ENCODE measurements at regions not wholly inside any gene's neighbourhood (a gene's known extent, or its start where the extent isn't known, plus 50 kb on each side); places are given as distances from the start of the nearest gene placed in this dataset.
A peak's percentile ranks its signal among the peaks of the same experiment; 100 is the strongest.

DNA sequence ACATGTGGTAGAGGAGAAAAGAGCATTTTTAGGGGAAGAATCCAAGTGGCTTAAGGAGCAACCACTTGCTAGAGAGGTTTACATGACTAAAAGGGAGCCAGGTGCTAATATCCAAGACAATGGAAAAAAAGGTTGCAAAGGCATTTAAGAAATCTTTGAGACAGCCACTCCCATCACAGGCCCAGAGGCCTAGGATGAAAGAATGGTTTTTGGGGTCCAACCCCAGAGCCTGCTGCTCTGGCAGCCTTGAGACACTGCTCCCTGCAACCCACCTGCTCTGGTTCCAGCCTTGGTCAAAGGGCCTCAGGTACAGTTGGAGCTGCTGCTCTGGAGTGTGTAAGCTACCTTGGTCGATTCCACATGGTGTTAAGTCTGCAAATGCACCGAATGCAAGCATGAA, 84.1 kb upstream of the FREM3 start:
- no peaks in the 10 kb centered on the region for H4K20me1 ChIP-seq (ENCODE audit: control insufficient read depth, insufficient read depth, low read depth, low read length)
- H3K79me2 ChIP-seq (ENCODE audit: control insufficient read depth, low read length) = no peaks in the 10 kb centered on the region
- H3K36me3 ChIP-seq (ENCODE audit: control insufficient read depth, low read length) = no peaks in the 10 kb centered on the region
- H3K27ac ChIP-seq (ENCODE audit: low read depth, low read length) = no peak overlapping the region
- no peaks in the 10 kb centered on the region for H3K27me3 ChIP-seq (ENCODE audit: control insufficient read depth, low read length)
- H3K4me1 ChIP-seq (ENCODE audit: control insufficient read depth, low read length) = no peaks in the 10 kb centered on the region
- H3K4me3 ChIP-seq (ENCODE audit: low read length) = no peak overlapping the region
- no peak overlapping the region for H3K4me2 ChIP-seq (ENCODE audit: low read length)
- no peak for TF ChIP-seq EZH2phosphoT487 (IDR thresholded peaks at IDR 0.05; ENCODE audit: borderline replicate concordance, low read length)
- TF ChIP-seq, protein P1, sequence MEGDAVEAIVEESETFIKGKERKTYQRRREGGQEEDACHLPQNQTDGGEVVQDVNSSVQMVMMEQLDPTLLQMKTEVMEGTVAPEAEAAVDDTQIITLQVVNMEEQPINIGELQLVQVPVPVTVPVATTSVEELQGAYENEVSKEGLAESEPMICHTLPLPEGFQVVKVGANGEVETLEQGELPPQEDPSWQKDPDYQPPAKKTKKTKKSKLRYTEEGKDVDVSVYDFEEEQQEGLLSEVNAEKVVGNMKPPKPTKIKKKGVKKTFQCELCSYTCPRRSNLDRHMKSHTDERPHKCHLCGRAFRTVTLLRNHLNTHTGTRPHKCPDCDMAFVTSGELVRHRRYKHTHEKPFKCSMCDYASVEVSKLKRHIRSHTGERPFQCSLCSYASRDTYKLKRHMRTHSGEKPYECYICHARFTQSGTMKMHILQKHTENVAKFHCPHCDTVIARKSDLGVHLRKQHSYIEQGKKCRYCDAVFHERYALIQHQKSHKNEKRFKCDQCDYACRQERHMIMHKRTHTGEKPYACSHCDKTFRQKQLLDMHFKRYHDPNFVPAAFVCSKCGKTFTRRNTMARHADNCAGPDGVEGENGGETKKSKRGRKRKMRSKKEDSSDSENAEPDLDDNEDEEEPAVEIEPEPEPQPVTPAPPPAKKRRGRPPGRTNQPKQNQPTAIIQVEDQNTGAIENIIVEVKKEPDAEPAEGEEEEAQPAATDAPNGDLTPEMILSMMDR (IDR thresholded peaks at IDR 0.05; ENCODE audit: low read depth, low read length, poor library complexity, severe bottlenecking) = no peak
- H3F3A ChIP-seq (ENCODE audit: control insufficient read depth, insufficient read depth) = no peaks in the 10 kb centered on the region
- no peaks in the 10 kb centered on the region for H3K9me3 ChIP-seq (ENCODE audit: control insufficient read depth, insufficient read depth, low read length)
- H3K9me2 ChIP-seq (replicated peaks; ENCODE audit: control insufficient read depth, low read length) = no peaks in the 10 kb centered on the region

DNA sequence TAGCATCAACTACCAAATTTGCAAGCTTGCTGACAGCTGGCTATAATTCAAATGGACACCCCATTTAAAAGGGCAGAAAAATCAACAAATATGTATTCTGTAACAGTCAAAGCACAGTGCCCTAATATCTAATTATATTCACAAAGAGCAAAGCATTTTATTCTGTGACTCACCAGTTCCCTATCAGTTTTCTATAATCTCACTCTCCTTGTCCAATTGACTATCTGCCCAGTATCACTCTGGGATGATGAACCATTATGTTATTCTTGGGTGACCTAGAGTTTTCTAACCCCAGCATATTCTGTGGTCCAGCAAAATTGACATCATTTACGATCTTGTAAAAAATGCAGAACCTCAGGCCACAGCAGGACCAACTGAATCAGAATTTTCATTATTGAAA, 82.0 kb upstream of the FREM3 start:
- no peak overlapping the region for H3K27ac ChIP-seq (ENCODE audit: low read depth, low read length)
- H3F3A ChIP-seq (ENCODE audit: control insufficient read depth, insufficient read depth) = no peaks in the 10 kb centered on the region
- H3K4me2 ChIP-seq (ENCODE audit: low read length) = no peak overlapping the region
- no peaks in the 10 kb centered on the region for H4K20me1 ChIP-seq (ENCODE audit: control insufficient read depth, insufficient read depth, low read depth, low read length)
- H3K9me2 ChIP-seq (replicated peaks; ENCODE audit: control insufficient read depth, low read length) = no peaks in the 10 kb centered on the region
- no peaks in the 10 kb centered on the region for H3K27me3 ChIP-seq (ENCODE audit: control insufficient read depth, low read length)
- no peak overlapping the region for H3K4me3 ChIP-seq (ENCODE audit: low read length)
- no peaks in the 10 kb centered on the region for H3K79me2 ChIP-seq (ENCODE audit: control insufficient read depth, low read length)
- no peaks in the 10 kb centered on the region for H3K4me1 ChIP-seq (ENCODE audit: control insufficient read depth, low read length)
- TF ChIP-seq EZH2phosphoT487 (IDR thresholded peaks at IDR 0.05; ENCODE audit: borderline replicate concordance, low read length) = no peak
- TF ChIP-seq, protein P1 (IDR thresholded peaks at IDR 0.05; ENCODE audit: low read depth, low read length, poor library complexity, severe bottlenecking) = no peak
- no peaks in the 10 kb centered on the region for H3K36me3 ChIP-seq (ENCODE audit: control insufficient read depth, low read length)
- no peaks in the 10 kb centered on the region for H3K9me3 ChIP-seq (ENCODE audit: control insufficient read depth, insufficient read depth, low read length)

DNA sequence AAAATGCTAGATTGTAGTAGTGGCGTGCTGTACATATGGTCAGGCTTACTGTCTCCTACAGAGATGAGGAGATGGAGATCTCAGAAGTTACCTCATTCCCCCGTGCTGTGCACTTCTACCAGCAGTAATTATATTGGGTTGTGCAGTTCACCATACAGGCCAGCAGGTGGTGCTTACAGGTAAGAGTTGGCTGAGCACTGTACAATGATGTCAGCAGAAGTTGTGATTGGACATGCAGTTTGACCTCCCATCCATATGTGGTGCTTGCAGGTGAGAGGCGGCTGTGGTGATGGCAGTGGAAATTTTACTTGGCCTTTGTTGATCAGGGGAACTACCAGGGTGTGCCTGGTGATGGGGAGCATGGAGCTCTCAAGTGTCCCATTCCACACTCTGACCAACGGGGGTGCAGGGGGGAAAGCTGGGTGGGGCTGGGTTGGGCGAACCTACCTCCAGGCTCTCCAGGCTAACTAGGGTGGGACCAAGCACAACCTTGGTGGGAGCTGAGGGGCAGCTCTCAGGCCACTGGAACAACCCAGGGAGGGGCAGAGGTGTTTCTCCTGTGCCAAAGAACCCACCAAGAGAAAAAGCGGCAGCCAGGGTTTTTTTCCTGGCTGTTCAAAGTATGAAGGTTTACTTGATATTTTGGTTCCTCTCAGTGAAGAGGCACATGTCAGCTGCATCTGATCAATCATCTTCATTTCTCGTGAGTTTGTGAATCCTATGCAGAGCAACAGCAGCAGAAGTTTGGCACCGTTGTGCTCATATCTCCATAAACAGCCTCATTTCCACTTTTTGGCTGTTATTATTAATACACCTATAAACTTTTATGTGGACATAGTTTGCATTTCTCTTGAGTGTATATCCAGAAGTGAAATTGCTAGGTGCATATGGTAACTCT, 73.8 kb upstream of the FREM3 start:
- no peak overlapping the region for H3K4me2 ChIP-seq (ENCODE audit: low read length)
- H3K27me3 ChIP-seq (ENCODE audit: control insufficient read depth, low read length) = peaks cover 3% of the 10 kb centered on the region; the same call in 1 of the 2 replicates
- H3F3A ChIP-seq (ENCODE audit: control insufficient read depth, insufficient read depth) = no peaks in the 10 kb centered on the region
- H3K27ac ChIP-seq (ENCODE audit: low read depth, low read length) = no peak overlapping the region
- H3K9me3 ChIP-seq (ENCODE audit: control insufficient read depth, insufficient read depth, low read length) = no peaks in the 10 kb centered on the region
- no peaks in the 10 kb centered on the region for H3K79me2 ChIP-seq (ENCODE audit: control insufficient read depth, low read length)
- H3K4me3 ChIP-seq (ENCODE audit: low read length) = no peak overlapping the region
- H3K4me1 ChIP-seq (ENCODE audit: control insufficient read depth, low read length) = no peaks in the 10 kb centered on the region
- no peaks in the 10 kb centered on the region for H3K9me2 ChIP-seq (replicated peaks; ENCODE audit: control insufficient read depth, low read length)
- H4K20me1 ChIP-seq (ENCODE audit: control insufficient read depth, insufficient read depth, low read depth, low read length) = no peaks in the 10 kb centered on the region
- no peaks in the 10 kb centered on the region for H3K36me3 ChIP-seq (ENCODE audit: control insufficient read depth, low read length)
- TF ChIP-seq, protein P1 (IDR thresholded peaks at IDR 0.05; ENCODE audit: low read depth, low read length, poor library complexity, severe bottlenecking) = peak; percentile 85
- TF ChIP-seq EZH2phosphoT487 (IDR thresholded peaks at IDR 0.05; ENCODE audit: borderline replicate concordance, low read length) = no peak
